ENCODE measurements at regions not wholly inside any gene's neighbourhood (a gene's known extent, or its start where the extent isn't known, plus 50 kb on each side); places are given as distances from the start of the nearest gene placed in this dataset.

- no peak for TF ChIP-seq KLF9 (tag by site-specific recombination; IDR thresholded peaks at IDR 0.05; ENCODE audit: low read depth)
- TF ChIP-seq ZNF768 (tag by site-specific recombination; IDR thresholded peaks at IDR 0.05), result no peak
- TF ChIP-seq ZNF138 (tag by site-specific recombination; IDR thresholded peaks at IDR 0.05; ENCODE audit: borderline replicate concordance), result no peak
- TF ChIP-seq ZNF140 (tag by site-specific recombination; IDR thresholded peaks at IDR 0.05), result no peak
- no peak for TF ChIP-seq ZBTB6 (tag by site-specific recombination; IDR thresholded peaks at IDR 0.05)
- TF ChIP-seq ZNF701 (tag by site-specific recombination; IDR thresholded peaks at IDR 0.05), result no peak
- no peak for TF ChIP-seq SP7 (tag by site-specific recombination; IDR thresholded peaks at IDR 0.05)
- TF ChIP-seq ZNF26 (tag by site-specific recombination; IDR thresholded peaks at IDR 0.05), result no peak
- CTCF ChIA-PET, result interaction anchor here (0.6 kb wide), 1 partner anchor 48 kb away, joined by 3 read pairs; no protein-coding TSS in a partner anchor
- no peak overlapping the region for H3K27ac ChIP-seq (ENCODE audit: extremely low read depth, low read depth, low read length)
- no peaks in the 10 kb centered on the region for H3K9me3 ChIP-seq (ENCODE audit: control insufficient read depth, insufficient read depth, low read depth, low read length)
- no peak overlapping the region for H3K4me3 ChIP-seq (ENCODE audit: low read depth, low read length)
- H3K36me3 ChIP-seq (ENCODE audit: control insufficient read depth in 2 of 2, insufficient read depth in 1 of 2, low read length in 2 of 2), result no peaks in the 10 kb centered on the region
- H3K4me1 ChIP-seq (ENCODE audit: control insufficient read depth, insufficient read depth, low read length), result no peaks in the 10 kb centered on the region
- POLR2A ChIA-PET, result no interaction called here
Measured at GRCh38 chr18:30378097-30378496, 664.4 kb downstream of the DSC3 start.

GRCh38 chr18:30376515-30376914 lies 666.0 kb downstream of the DSC3 start:
- H3K36me3 ChIP-seq (ENCODE audit: control insufficient read depth in 2 of 2, insufficient read depth in 1 of 2, low read length in 2 of 2), result no peaks in the 10 kb centered on the region
- TF ChIP-seq ZNF670 (tag by site-specific recombination; IDR thresholded peaks at IDR 0.05; ENCODE audit: low read depth) (no peak), GLI2 (tag by site-specific recombination; IDR thresholded peaks at IDR 0.05; ENCODE audit: borderline replicate concordance, low read depth) (no peak), ZSCAN16 (tag by site-specific recombination; IDR thresholded peaks at IDR 0.05) (no peak), ZNF223 (tag by site-specific recombination; IDR thresholded peaks at IDR 0.05) (no peak), ZNF214 (tag by site-specific recombination; IDR thresholded peaks at IDR 0.05; ENCODE audit: borderline replicate concordance) (no peak), ZNF544 (tag by site-specific recombination; IDR thresholded peaks at IDR 0.05) (no peak), ZNF596 (tag by site-specific recombination; IDR thresholded peaks at IDR 0.05) (no peak)
- H3K9me3 ChIP-seq (ENCODE audit: control insufficient read depth, insufficient read depth, low read depth, low read length), result no peaks in the 10 kb centered on the region
- ChIA-PET POLR2A (no interaction called here), CTCF (interaction anchor here (0.6 to 2.1 kb wide), 9 partner anchors 9 to 1626 kb away, joined by 3 to 7 read pairs (median 3); no protein-coding TSS in a partner anchor)
- no peaks in the 10 kb centered on the region for H3K4me1 ChIP-seq (ENCODE audit: control insufficient read depth, insufficient read depth, low read length)
- no peak overlapping the region for H3K27ac ChIP-seq (ENCODE audit: extremely low read depth, low read depth, low read length)
- no peak overlapping the region for H3K4me3 ChIP-seq (ENCODE audit: low read depth, low read length)

GRCh38 chr18:30361864-30362540 lies 680.5 kb downstream of the DSC3 start:
- CTCF ChIA-PET, result no interaction called here
- H3K36me3 ChIP-seq (ENCODE audit: control insufficient read depth in 2 of 2, insufficient read depth in 1 of 2, low read length in 2 of 2), result no peaks in the 10 kb centered on the region
- TF ChIP-seq ZNF10 (tag by site-specific recombination; IDR thresholded peaks at IDR 0.05), result no peak
- H3K9me3 ChIP-seq (ENCODE audit: control insufficient read depth, insufficient read depth, low read depth, low read length), result no peaks in the 10 kb centered on the region
- no peak overlapping the region for H3K4me3 ChIP-seq (ENCODE audit: low read depth, low read length)
- H3K27ac ChIP-seq (ENCODE audit: extremely low read depth, low read depth, low read length), result no peak overlapping the region
- H3K4me1 ChIP-seq (ENCODE audit: control insufficient read depth, insufficient read depth, low read length), result no peaks in the 10 kb centered on the region
- POLR2A ChIA-PET, result no interaction called here

GRCh38 chr18:30359521-30359920 lies 683.0 kb downstream of the DSC3 start:
- Histone ChIP-seq H3K27ac (ENCODE audit: extremely low read depth, low read depth, low read length) (no peak overlapping the region), H3K4me3 (ENCODE audit: low read depth, low read length) (no peak overlapping the region), H3K9me3 (ENCODE audit: control insufficient read depth, insufficient read depth, low read depth, low read length) (no peaks in the 10 kb centered on the region), H3K4me1 (ENCODE audit: control insufficient read depth, insufficient read depth, low read length) (no peaks in the 10 kb centered on the region), H3K36me3 (ENCODE audit: control insufficient read depth in 2 of 2, insufficient read depth in 1 of 2, low read length in 2 of 2) (no peaks in the 10 kb centered on the region)
- ChIA-PET POLR2A (no interaction called here), CTCF (no interaction called here)
- no peak for TF ChIP-seq ZNF311 (tag by site-specific recombination; IDR thresholded peaks at IDR 0.05; ENCODE audit: borderline replicate concordance)
- no peak for TF ChIP-seq ZNF324 (tag by site-specific recombination; IDR thresholded peaks at IDR 0.05)
- no peak for TF ChIP-seq ZBTB48 (tag by site-specific recombination; IDR thresholded peaks at IDR 0.05)
- no peak for TF ChIP-seq ZNF239 (tag by site-specific recombination; IDR thresholded peaks at IDR 0.05)
- TF ChIP-seq PRDM10 (tag by site-specific recombination; IDR thresholded peaks at IDR 0.05), result no peak
